ENCODE measurements at regions not wholly inside any gene's neighbourhood (a gene's known extent, or its start where the extent isn't known, plus 50 kb on each side); places are given as distances from the start of the nearest gene placed in this dataset.

- Mint-ChIP-seq H3K36me3 (no peaks in the 10 kb centered on the region), H3K27me3 (no peaks in the 10 kb centered on the region), H3K9me3 (peaks cover 0 to 14% (median 2%) of the 10 kb centered on the region in 7 donors), H3K4me3 (no peak overlapping the region), H3K4me1 (no peaks in the 10 kb centered on the region), H3K27ac (no peak overlapping the region)
- no peak for ATAC-seq (ENCODE audit: low read depth in 2 of 2)
- no peak for DNase-seq
Measured at GRCh38 chr5:23319901-23320300, 187.5 kb upstream of the PRDM9 start.

- no peaks in the 10 kb centered on the region for H3K36me3 Mint-ChIP-seq
- no peak overlapping the region for H3K27ac Mint-ChIP-seq
- no peaks in the 10 kb centered on the region for H3K4me1 Mint-ChIP-seq
- ATAC-seq (ENCODE audit: low read depth in 2 of 2) (no peak), DNase-seq (no peak)
- H3K27me3 Mint-ChIP-seq, result no peaks in the 10 kb centered on the region
- no peak overlapping the region for H3K4me3 Mint-ChIP-seq
- H3K9me3 Mint-ChIP-seq, result peaks cover 0 to 14% (median 2%) of the 10 kb centered on the region in 7 donors
Measured at GRCh38 chr5:23318960-23319359, 188.4 kb upstream of the PRDM9 start.

GRCh38 chr5:23318166-23318565 is 189.2 kb upstream of the PRDM9 start:
- Mint-ChIP-seq H3K27me3 (no peaks in the 10 kb centered on the region), H3K9me3 (peaks cover 0 to 9% (median 2%) of the 10 kb centered on the region in 7 donors), H3K36me3 (no peaks in the 10 kb centered on the region), H3K4me3 (no peak overlapping the region), H3K4me1 (no peaks in the 10 kb centered on the region), H3K27ac (peak overlapping the region in 1 of 6 donors; percentile 21)
- DNase-seq (no peak), ATAC-seq (ENCODE audit: low read depth in 2 of 2) (no peak)

GRCh38 chr5:23316060-23316591 is 191.3 kb upstream of the PRDM9 start:
- Mint-ChIP-seq H3K36me3 (no peaks in the 10 kb centered on the region), H3K27me3 (no peaks in the 10 kb centered on the region), H3K9me3 (peaks cover 0 to 9% (median 3%) of the 10 kb centered on the region in 7 donors), H3K4me3 (no peak overlapping the region), H3K27ac (no peak overlapping the region), H3K4me1 (no peaks in the 10 kb centered on the region)
- no peak for DNase-seq
- no peak for ATAC-seq (ENCODE audit: low read depth in 2 of 2)

GRCh38 chr5:23314827-23315226 is 192.6 kb upstream of the PRDM9 start:
- H3K4me1 Mint-ChIP-seq, result no peaks in the 10 kb centered on the region
- H3K27ac Mint-ChIP-seq, result no peak overlapping the region
- H3K27me3 Mint-ChIP-seq, result no peaks in the 10 kb centered on the region
- no peaks in the 10 kb centered on the region for H3K36me3 Mint-ChIP-seq
- H3K4me3 Mint-ChIP-seq, result no peak overlapping the region
- no peak for DNase-seq
- no peak for ATAC-seq (ENCODE audit: low read depth in 2 of 2)
- H3K9me3 Mint-ChIP-seq, result peaks cover 0 to 10% (median 4%) of the 10 kb centered on the region in 7 donors

- Mint-ChIP-seq H3K27me3 (no peaks in the 10 kb centered on the region), H3K36me3 (no peaks in the 10 kb centered on the region), H3K4me1 (no peaks in the 10 kb centered on the region), H3K9me3 (peaks cover 0 to 15% (median 7%) of the 10 kb centered on the region in 7 donors), H3K27ac (no peak overlapping the region), H3K4me3 (no peak overlapping the region)
- DNase-seq (no peak), ATAC-seq (ENCODE audit: low read depth in 2 of 2) (no peak)
Measured at GRCh38 chr5:23305055-23305454, 202.4 kb upstream of the PRDM9 start.

- Mint-ChIP-seq H3K4me3 (no peak overlapping the region), H3K36me3 (no peaks in the 10 kb centered on the region), H3K27me3 (no peaks in the 10 kb centered on the region), H3K9me3 (peaks cover 0 to 15% (median 7%) of the 10 kb centered on the region in 7 donors), H3K4me1 (no peaks in the 10 kb centered on the region), H3K27ac (no peak overlapping the region)
- ATAC-seq (ENCODE audit: low read depth in 2 of 2) (no peak), DNase-seq (no peak)
Measured at GRCh38 chr5:23303836-23304235, 203.6 kb upstream of the PRDM9 start.

- H3K4me1 Mint-ChIP-seq, result no peaks in the 10 kb centered on the region
- H3K36me3 Mint-ChIP-seq, result no peaks in the 10 kb centered on the region
- peaks cover 0 to 15% (median 7%) of the 10 kb centered on the region in 7 donors for H3K9me3 Mint-ChIP-seq
- H3K4me3 Mint-ChIP-seq, result no peak overlapping the region
- DNase-seq (no peak), ATAC-seq (ENCODE audit: low read depth in 2 of 2) (no peak)
- no peak overlapping the region for H3K27ac Mint-ChIP-seq
- no peaks in the 10 kb centered on the region for H3K27me3 Mint-ChIP-seq
Measured at GRCh38 chr5:23303435-23303834, 204.0 kb upstream of the PRDM9 start.

- Mint-ChIP-seq H3K36me3 (no peaks in the 10 kb centered on the region), H3K4me1 (no peaks in the 10 kb centered on the region), H3K9me3 (peaks cover 0 to 14% (median 7%) of the 10 kb centered on the region in 7 donors), H3K27me3 (no peaks in the 10 kb centered on the region), H3K27ac (no peak overlapping the region), H3K4me3 (no peak overlapping the region)
- no peak for DNase-seq
- no peak for ATAC-seq (ENCODE audit: low read depth in 2 of 2)
Measured at GRCh38 chr5:23302438-23302837, 205.0 kb upstream of the PRDM9 start.

- no peaks in the 10 kb centered on the region for H3K4me1 Mint-ChIP-seq
- peaks cover 0 to 17% (median 3%) of the 10 kb centered on the region in 7 donors for H3K9me3 Mint-ChIP-seq
- H3K27ac Mint-ChIP-seq, result no peak overlapping the region
- ATAC-seq (ENCODE audit: low read depth in 2 of 2) (no peak), DNase-seq (no peak)
- no peaks in the 10 kb centered on the region for H3K36me3 Mint-ChIP-seq
- H3K4me3 Mint-ChIP-seq, result no peak overlapping the region
- H3K27me3 Mint-ChIP-seq, result no peaks in the 10 kb centered on the region
Measured at GRCh38 chr5:23289162-23289561, 218.2 kb upstream of the PRDM9 start.

- peaks cover 0 to 3% (median under 1%) of the 10 kb centered on the region in 7 donors for H3K9me3 Mint-ChIP-seq
- no peak overlapping the region for H3K27ac Mint-ChIP-seq
- H3K4me3 Mint-ChIP-seq, result no peak overlapping the region
- no peaks in the 10 kb centered on the region for H3K27me3 Mint-ChIP-seq
- H3K4me1 Mint-ChIP-seq, result no peaks in the 10 kb centered on the region
- no peaks in the 10 kb centered on the region for H3K36me3 Mint-ChIP-seq
- ATAC-seq (ENCODE audit: low read depth in 2 of 2) (no peak), DNase-seq (no peak)
Measured at GRCh38 chr5:23284656-23285055, 222.8 kb upstream of the PRDM9 start.

GRCh38 chr5:23274171-23274570 is 233.2 kb upstream of the PRDM9 start:
- Mint-ChIP-seq H3K4me3 (no peak overlapping the region), H3K27ac (no peak overlapping the region), H3K36me3 (no peaks in the 10 kb centered on the region), H3K9me3 (peaks cover 0 to 3% (median 0%) of the 10 kb centered on the region in 7 donors), H3K27me3 (no peaks in the 10 kb centered on the region), H3K4me1 (no peaks in the 10 kb centered on the region)
- ATAC-seq (ENCODE audit: low read depth in 2 of 2), result no peak
- DNase-seq, result no peak

- Mint-ChIP-seq H3K36me3 (no peaks in the 10 kb centered on the region), H3K27ac (no peak overlapping the region), H3K4me3 (no peak overlapping the region), H3K9me3 (no peaks in the 10 kb centered on the region), H3K27me3 (no peaks in the 10 kb centered on the region), H3K4me1 (no peaks in the 10 kb centered on the region)
- ATAC-seq (ENCODE audit: low read depth in 2 of 2), result no peak
- no peak for DNase-seq
Measured at GRCh38 chr5:23269981-23270380, 237.4 kb upstream of the PRDM9 start.

- Mint-ChIP-seq H3K27me3 (no peaks in the 10 kb centered on the region), H3K27ac (no peak overlapping the region), H3K4me1 (no peaks in the 10 kb centered on the region), H3K9me3 (no peaks in the 10 kb centered on the region), H3K36me3 (no peaks in the 10 kb centered on the region), H3K4me3 (no peak overlapping the region)
- no peak for ATAC-seq (ENCODE audit: low read depth in 2 of 2)
- DNase-seq, result no peak
Measured at GRCh38 chr5:23268136-23268535, 239.3 kb upstream of the PRDM9 start.

GRCh38 chr5:23260621-23261020 is 246.8 kb upstream of the PRDM9 start:
- ATAC-seq (ENCODE audit: low read depth in 2 of 2), result no peak

More at GRCh38 chr5:23260621-23261020, 246.8 kb upstream of the PRDM9 start:
- DNase-seq, result no peak
- peaks cover 0 to 4% (median 0%) of the 10 kb centered on the region in 7 donors for H3K9me3 Mint-ChIP-seq
- H3K4me3 Mint-ChIP-seq, result no peak overlapping the region
- H3K27ac Mint-ChIP-seq, result no peak overlapping the region
- no peaks in the 10 kb centered on the region for H3K36me3 Mint-ChIP-seq
- H3K4me1 Mint-ChIP-seq, result no peaks in the 10 kb centered on the region
- H3K27me3 Mint-ChIP-seq, result no peaks in the 10 kb centered on the region
